OCI-LY1 (cell line): ENCODE measurements at regions not wholly inside any gene's neighbourhood (a gene's known extent, or its start where the extent isn't known, plus 50 kb on each side); places are given as distances from the start of the nearest gene placed in this dataset.
"Not testable (repeated sequence)": the region's sequence is repeated elsewhere in the genome, so short reads cannot be mapped to it uniquely, and the experiment has no call there.

ENCODE experiments used
- H2AFZ ChIP-seq: fragments of 200-600 bp; sonication (generic), shearing (Covaris generic); 2 replicates; pipeline ENCODE4 v1.6.0; 2014; ENCODE audit warnings: antibody characterized with exemption, mild to moderate bottlenecking, low read length
- H3F3A ChIP-seq: fragments of 200-600 bp; sonication (generic), shearing (Covaris generic); 2 replicates; pipeline ENCODE4 v1.6.0; 2014; ENCODE audit warnings: mild to moderate bottlenecking, antibody characterized with exemption, low read length, moderate library complexity; ENCODE audit not compliant: insufficient read depth
- H3K27ac ChIP-seq: fragments of 200-600 bp; sonication (generic); 2 replicates; pipeline ENCODE4 v1.5.1; 2014; ENCODE audit warnings: low read length, mixed run types, mild to moderate bottlenecking, low read depth; ENCODE audit not compliant: poor library complexity, severe bottlenecking
- H3K27me3 ChIP-seq: fragments of 200-600 bp; sonication (generic); 2 replicates; pipeline ENCODE4 v1.6.0; 2014; ENCODE audit warnings: antibody characterized with exemption, mild to moderate bottlenecking, low read length, moderate library complexity; ENCODE audit not compliant: insufficient read depth
- H3K36me3 ChIP-seq: fragments of 200-600 bp; sonication (generic); 2 replicates; pipeline ENCODE4 v1.6.1; 2014; ENCODE audit warnings: mild to moderate bottlenecking, antibody characterized with exemption, low read length, moderate library complexity, mixed read lengths; ENCODE audit not compliant: insufficient read depth
- H3K4me1 ChIP-seq: fragments of 200-600 bp; sonication (generic); 2 replicates; pipeline ENCODE4 v1.5.1; 2014; ENCODE audit warnings: mild to moderate bottlenecking, low read length, moderate library complexity; ENCODE audit not compliant: insufficient read depth, severe bottlenecking
- H3K4me2 ChIP-seq: fragments of 200-600 bp; sonication (generic), shearing (Covaris generic); 2 replicates; pipeline ENCODE4 v1.6.1; 2014; ENCODE audit warnings: low read length
- H3K4me3 ChIP-seq: fragments of 200-600 bp; sonication (generic); 2 replicates; pipeline ENCODE4 v1.5.1; 2014; ENCODE audit warnings: low read length, low read depth, mild to moderate bottlenecking, mixed read lengths; ENCODE audit not compliant: poor library complexity, severe bottlenecking
- H3K79me2 ChIP-seq: fragments of 200-600 bp; shearing (Covaris generic); 2 replicates; pipeline ENCODE4 v1.6.1; 2016; ENCODE audit warnings: mixed run types, low read length, mixed read lengths; ENCODE audit not compliant: insufficient read depth
- H3K9ac ChIP-seq: fragments of 200-600 bp; sonication (generic), shearing (Covaris generic); 2 replicates; pipeline ENCODE4 v1.6.1; 2014; ENCODE audit warnings: mild to moderate bottlenecking, low read length, mixed read lengths
- H3K9me2 ChIP-seq: fragments of 200-600 bp; sonication (generic), shearing (Covaris generic); 2 replicates; pipeline ENCODE4 v1.6.1; 2014; ENCODE audit warnings: low read depth, mild to moderate bottlenecking, low read length, mixed read lengths
- H3K9me3 ChIP-seq: fragments of 200-600 bp; shearing (Covaris generic); 2 replicates; pipeline ENCODE4 v1.6.1; 2014; ENCODE audit warnings: low read length, mixed read lengths
- H4K20me1 ChIP-seq: fragments of 200-600 bp; sonication (generic), shearing (Covaris generic); 2 replicates; pipeline ENCODE4 v1.6.0; 2016; ENCODE audit warnings: mild to moderate bottlenecking, low read length; ENCODE audit not compliant: insufficient read depth
- EZH2 ChIP-seq: fragments of 200-600 bp; sonication (generic), shearing (Covaris generic); IDR thresholded peaks from 2 replicates; pipeline ENCODE4 v1.8.0; 2017; ENCODE audit warnings: borderline replicate concordance, mixed run types, mild to moderate bottlenecking, antibody characterized with exemption, low read length, moderate library complexity, mixed read lengths
- TF ChIP-seq, protein P1 (sequence below): fragments of 200-600 bp; sonication (generic), shearing (Covaris generic); IDR thresholded peaks from 2 replicates; pipeline ENCODE4 v1.5.1; 2017; ENCODE audit warnings: mild to moderate bottlenecking, antibody characterized with exemption, low read length, moderate library complexity, mixed read lengths

DNA sequence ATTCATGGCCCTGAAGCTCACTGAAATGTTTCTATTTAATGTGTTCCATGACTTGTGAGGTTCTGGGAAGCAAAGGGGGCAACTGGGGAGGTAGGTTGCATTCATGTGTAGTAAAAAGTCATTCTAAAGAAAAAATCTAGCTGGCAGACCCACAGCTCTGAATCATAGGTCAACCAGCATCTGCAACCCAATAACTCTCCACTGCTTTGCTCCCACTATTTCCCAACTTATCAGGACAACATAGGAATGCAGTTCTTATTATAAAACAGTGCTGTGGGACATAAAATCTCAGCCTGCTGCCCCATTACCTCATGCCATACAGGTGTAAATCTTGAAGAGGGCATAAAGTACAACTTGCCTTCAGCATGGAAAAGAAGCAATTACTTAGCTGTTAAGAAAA, 576.1 kb upstream of the PTBP2 start:
- no peak overlapping the region for H3K4me2 ChIP-seq
- TF ChIP-seq EZH2 = no peak
- TF ChIP-seq, protein P1, sequence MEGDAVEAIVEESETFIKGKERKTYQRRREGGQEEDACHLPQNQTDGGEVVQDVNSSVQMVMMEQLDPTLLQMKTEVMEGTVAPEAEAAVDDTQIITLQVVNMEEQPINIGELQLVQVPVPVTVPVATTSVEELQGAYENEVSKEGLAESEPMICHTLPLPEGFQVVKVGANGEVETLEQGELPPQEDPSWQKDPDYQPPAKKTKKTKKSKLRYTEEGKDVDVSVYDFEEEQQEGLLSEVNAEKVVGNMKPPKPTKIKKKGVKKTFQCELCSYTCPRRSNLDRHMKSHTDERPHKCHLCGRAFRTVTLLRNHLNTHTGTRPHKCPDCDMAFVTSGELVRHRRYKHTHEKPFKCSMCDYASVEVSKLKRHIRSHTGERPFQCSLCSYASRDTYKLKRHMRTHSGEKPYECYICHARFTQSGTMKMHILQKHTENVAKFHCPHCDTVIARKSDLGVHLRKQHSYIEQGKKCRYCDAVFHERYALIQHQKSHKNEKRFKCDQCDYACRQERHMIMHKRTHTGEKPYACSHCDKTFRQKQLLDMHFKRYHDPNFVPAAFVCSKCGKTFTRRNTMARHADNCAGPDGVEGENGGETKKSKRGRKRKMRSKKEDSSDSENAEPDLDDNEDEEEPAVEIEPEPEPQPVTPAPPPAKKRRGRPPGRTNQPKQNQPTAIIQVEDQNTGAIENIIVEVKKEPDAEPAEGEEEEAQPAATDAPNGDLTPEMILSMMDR = no peak
- no peaks in the 10 kb centered on the region for H3K27me3 ChIP-seq
- no peaks in the 10 kb centered on the region for H3K79me2 ChIP-seq
- H3K9me3 ChIP-seq = no peaks in the 10 kb centered on the region
- H3K9me2 ChIP-seq = no peaks in the 10 kb centered on the region
- no peaks in the 10 kb centered on the region for H3F3A ChIP-seq
- no peak overlapping the region for H3K4me3 ChIP-seq
- H3K9ac ChIP-seq = no peak overlapping the region
- no peak overlapping the region for H3K27ac ChIP-seq
- no peaks in the 10 kb centered on the region for H3K4me1 ChIP-seq
- no peak overlapping the region for H2AFZ ChIP-seq
- H4K20me1 ChIP-seq = no peaks in the 10 kb centered on the region
- no peaks in the 10 kb centered on the region for H3K36me3 ChIP-seq

DNA sequence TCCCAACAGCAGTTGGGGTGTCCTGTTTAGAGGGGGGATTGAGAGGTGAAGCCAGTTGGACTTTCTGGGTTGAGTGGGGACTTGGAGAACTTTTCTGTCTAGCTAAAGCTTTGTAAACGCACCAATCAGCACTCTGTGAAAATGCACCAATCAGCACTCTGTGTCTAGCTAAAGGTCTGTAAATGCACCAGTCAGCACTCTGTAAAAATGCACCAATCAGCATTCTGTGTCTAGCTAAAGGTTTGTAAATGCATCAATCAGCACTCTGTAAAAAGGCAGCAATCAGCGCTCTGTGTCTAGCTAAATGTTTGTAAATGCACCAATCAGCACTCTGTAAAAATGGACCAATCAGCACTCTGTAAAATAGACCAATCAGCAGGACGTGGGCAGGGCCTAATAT, 568.6 kb upstream of the PTBP2 start:
- H3K4me1 ChIP-seq, H3K9ac ChIP-seq, H3K36me3 ChIP-seq, H3K27ac ChIP-seq, H3K79me2 ChIP-seq, H3K9me2 ChIP-seq, H3K9me3 ChIP-seq, H3K4me2 ChIP-seq, H3K27me3 ChIP-seq, H3F3A ChIP-seq, H4K20me1 ChIP-seq, H2AFZ ChIP-seq, H3K4me3 ChIP-seq: not testable (repeated sequence)

DNA sequence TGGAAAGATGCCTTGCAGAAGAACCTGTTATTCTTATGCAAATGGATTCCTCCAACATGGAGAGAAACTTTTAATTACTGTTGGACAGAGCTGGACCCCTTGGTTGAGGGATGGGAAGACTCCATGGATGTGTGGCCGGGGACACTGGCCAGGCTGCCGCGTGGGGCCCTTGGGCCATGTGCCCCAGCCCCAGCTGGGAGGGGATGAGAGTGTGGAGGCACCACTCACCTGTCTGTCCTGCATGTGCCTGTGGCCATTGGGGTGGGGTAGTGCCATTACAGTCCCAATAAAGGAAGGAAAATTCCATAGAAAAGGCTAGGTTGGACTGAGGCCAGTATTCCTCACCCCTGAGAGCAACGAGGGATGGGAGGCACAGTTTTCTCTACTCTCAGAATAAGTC, 564.5 kb upstream of the PTBP2 start:
- H3K27me3 ChIP-seq = no peaks in the 10 kb centered on the region
- H3K4me2 ChIP-seq = no peak overlapping the region
- H3K4me1 ChIP-seq = no peaks in the 10 kb centered on the region
- H3K36me3 ChIP-seq = no peaks in the 10 kb centered on the region
- TF ChIP-seq EZH2 = no peak
- no peaks in the 10 kb centered on the region for H3K9me2 ChIP-seq
- H3K9me3 ChIP-seq = no peaks in the 10 kb centered on the region
- H3K27ac ChIP-seq = no peak overlapping the region
- H4K20me1 ChIP-seq = no peaks in the 10 kb centered on the region
- H3K9ac ChIP-seq = no peak overlapping the region
- H2AFZ ChIP-seq = no peak overlapping the region
- no peaks in the 10 kb centered on the region for H3F3A ChIP-seq
- H3K79me2 ChIP-seq = no peaks in the 10 kb centered on the region
- no peak overlapping the region for H3K4me3 ChIP-seq

DNA sequence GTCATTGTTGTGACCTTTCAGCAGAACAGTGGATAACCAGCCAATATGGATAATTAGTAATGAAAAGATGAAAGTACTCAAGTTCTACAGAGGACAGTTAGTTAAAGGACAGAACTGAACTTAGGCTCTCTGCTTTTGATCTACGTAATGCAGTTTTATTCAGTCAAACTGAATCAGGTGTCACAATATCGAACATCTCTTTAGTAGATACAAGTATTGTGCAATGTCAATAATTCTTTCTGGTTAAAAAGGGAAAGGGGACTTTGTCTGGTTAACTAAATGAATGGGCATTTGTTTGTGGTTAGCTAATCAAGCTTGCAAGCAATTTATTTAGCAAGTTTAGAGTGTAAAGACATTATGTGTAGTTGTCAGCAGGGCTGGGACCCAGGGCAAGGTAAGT, 562.2 kb upstream of the PTBP2 start:
- Histone ChIP-seq H3K4me3 (no peak overlapping the region), H4K20me1 (no peaks in the 10 kb centered on the region), H3K27ac (no peak overlapping the region), H3K9me2 (no peaks in the 10 kb centered on the region), H3K36me3 (no peaks in the 10 kb centered on the region), H3K27me3 (no peaks in the 10 kb centered on the region), H3K4me1 (no peaks in the 10 kb centered on the region), H3K9me3 (no peaks in the 10 kb centered on the region), H3F3A (no peaks in the 10 kb centered on the region), H3K4me2 (no peak overlapping the region), H3K79me2 (no peaks in the 10 kb centered on the region), H2AFZ (no peak overlapping the region), H3K9ac (no peak overlapping the region)
- no peak for TF ChIP-seq EZH2
- TF ChIP-seq, protein P1 = no peak
